Neural cell (in vitro differentiated cells): ENCODE measurements at regions not wholly inside any gene's neighbourhood (a gene's known extent, or its start where the extent isn't known, plus 50 kb on each side); places are given as distances from the start of the nearest gene placed in this dataset.

Experiments
- H2AFZ ChIP-seq: fragments of 200-600, 300-800 bp; sonication (generic), shearing (Covaris generic); 2 replicates; pipeline ENCODE4 v1.6.0; 2014; ENCODE audit warnings: low read depth, mild to moderate bottlenecking, antibody characterized with exemption, low read length, moderate library complexity
- H3F3A ChIP-seq: fragments of 200-600 bp; shearing (Covaris generic); 2 replicates; pipeline ENCODE4 v1.6.1; 2016; ENCODE audit warnings: mild to moderate bottlenecking, moderate library complexity, mixed read lengths, antibody characterized with exemption, low read length; ENCODE audit not compliant: insufficient read depth, poor library complexity, severe bottlenecking
- H3K27ac ChIP-seq: fragments of 200-600, 300-800 bp; sonication (generic), shearing (Covaris generic); 2 replicates; pipeline ENCODE4 v1.5.1; 2014; ENCODE audit warnings: mild to moderate bottlenecking, low read length, moderate library complexity
- H3K27me3 ChIP-seq: fragments of 300-800, 200-600 bp; sonication (generic), shearing (Covaris generic); 2 replicates; pipeline ENCODE4 v1.6.0; 2014; ENCODE audit warnings: mild to moderate bottlenecking, low read depth, low read length, moderate library complexity; ENCODE audit not compliant: insufficient read depth
- H3K36me3 ChIP-seq: fragments of 300-800, 200-600 bp; sonication (generic), shearing (Covaris generic); 2 replicates; pipeline ENCODE4 v1.5.1; 2014; ENCODE audit warnings: mild to moderate bottlenecking, antibody characterized with exemption, low read length, moderate library complexity; ENCODE audit not compliant: insufficient read depth
- H3K4me2 ChIP-seq: fragments of 300-800, 200-600 bp; sonication (generic), shearing (Covaris generic); 2 replicates; pipeline ENCODE4 v1.6.0; 2014; ENCODE audit warnings: mild to moderate bottlenecking, low read length
- H3K4me3 ChIP-seq: fragments of 300-800, 200-600 bp; sonication (generic), shearing (Covaris generic); 2 replicates; pipeline ENCODE4 v1.5.1; 2014; ENCODE audit warnings: mild to moderate bottlenecking, low read length, moderate library complexity
- H3K79me2 ChIP-seq: fragments of 200-600 bp; shearing (Covaris generic); replicated peaks from 2 replicates; pipeline ENCODE4 v1.6.0; 2014; ENCODE audit warnings: mild to moderate bottlenecking, low read length, moderate library complexity; ENCODE audit not compliant: insufficient read depth
- H3K9ac ChIP-seq: fragments of 300-800, 200-600 bp; sonication (generic), shearing (Covaris generic); 2 replicates; pipeline ENCODE4 v1.6.1; 2016; ENCODE audit warnings: mild to moderate bottlenecking, low read length, mixed read lengths
- H3K9me2 ChIP-seq: fragments of 200-600 bp; shearing (Covaris generic); 2 replicates; pipeline ENCODE4 v1.6.1; 2016; ENCODE audit warnings: mild to moderate bottlenecking, low read length, mixed read lengths; ENCODE audit not compliant: insufficient read depth
- H3K9me3 ChIP-seq: fragments of 200-600, 300-800 bp; sonication (generic), shearing (Covaris generic); 2 replicates; pipeline ENCODE4 v1.6.1; 2016; ENCODE audit warnings: mild to moderate bottlenecking, mixed run types, low read length, moderate library complexity, mixed read lengths
- H4K20me1 ChIP-seq: fragments of 200-600 bp; shearing (Covaris generic); 2 replicates; pipeline ENCODE4 v1.6.1; 2016; ENCODE audit warnings: mild to moderate bottlenecking, mixed run types; ENCODE audit not compliant: insufficient read depth
- EP300 ChIP-seq: fragments of 450-650 bp; conservative IDR thresholded peaks from 2 replicates; pipeline ENCODE4 v1.6.1; 2014; ENCODE audit warnings: antibody characterized with exemption, mild to moderate bottlenecking, moderate library complexity; ENCODE audit not compliant: poor library complexity, severe bottlenecking
- EZH2 ChIP-seq: fragments of 200-600, 300-800 bp; shearing (Covaris generic), sonication (generic); IDR thresholded peaks from 2 replicates; pipeline ENCODE4 v1.6.1; 2014; ENCODE audit warnings: antibody characterized with exemption, low read length, borderline replicate concordance, mild to moderate bottlenecking; ENCODE audit not compliant: insufficient read depth, poor library complexity, severe bottlenecking
- MXI1 ChIP-seq: fragments of 450-650 bp; conservative IDR thresholded peaks from 2 replicates; pipeline ENCODE4 v1.6.1; 2014; ENCODE audit warnings: antibody characterized with exemption, mild to moderate bottlenecking; ENCODE audit not compliant: poor library complexity, severe bottlenecking
- POLR2AphosphoS5 ChIP-seq: IDR thresholded peaks from 2 replicates; pipeline ENCODE4 v1.6.1; 2012
- RAD21 ChIP-seq: fragments of 450-650 bp; conservative IDR thresholded peaks from 2 replicates; pipeline ENCODE4 v1.6.1; 2014; ENCODE audit warnings: antibody characterized with exemption, mild to moderate bottlenecking, moderate library complexity
- REST ChIP-seq: IDR thresholded peaks from 2 replicates; pipeline ENCODE4 v1.6.1; 2012; ENCODE audit warnings: borderline replicate concordance
- SMC3 ChIP-seq: fragments of 450-650 bp; conservative IDR thresholded peaks from 2 replicates; pipeline ENCODE4 v1.6.1; 2014; ENCODE audit warnings: antibody characterized with exemption, mild to moderate bottlenecking, moderate library complexity; ENCODE audit not compliant: poor library complexity
- TAF1 ChIP-seq: IDR thresholded peaks from 2 replicates; pipeline ENCODE4 v1.6.1; 2012; ENCODE audit warnings: low read depth
- TF ChIP-seq, protein P1 (sequence below): fragments of 450-650 bp; IDR thresholded peaks from 2 replicates; pipeline ENCODE4 v1.5.1; 2014; ENCODE audit warnings: antibody characterized with exemption, mild to moderate bottlenecking, moderate library complexity; ENCODE audit not compliant: poor library complexity, severe bottlenecking

GRCh38 chr11:112369916-112370315 is 109.3 kb upstream of the PLET1 start:
- Histone ChIP-seq H3K4me2 (no peak overlapping the region), H3F3A (no peaks in the 10 kb centered on the region), H3K4me3 (no peak overlapping the region), H3K9ac (no peak overlapping the region), H3K27me3 (no peaks in the 10 kb centered on the region), H3K9me2 (no peaks in the 10 kb centered on the region), H3K9me3 (no peaks in the 10 kb centered on the region), H4K20me1 (no peaks in the 10 kb centered on the region), H3K79me2 (no peaks in the 10 kb centered on the region), H3K36me3 (no peaks in the 10 kb centered on the region), H2AFZ (no peak overlapping the region), H3K27ac (no peak overlapping the region)
- TF ChIP-seq MXI1 (no peak), SMC3 (no peak), RAD21 (no peak), EP300 (no peak), REST (no peak), TAF1 (no peak), POLR2AphosphoS5 (no peak), EZH2 (no peak)
- TF ChIP-seq, protein P1, sequence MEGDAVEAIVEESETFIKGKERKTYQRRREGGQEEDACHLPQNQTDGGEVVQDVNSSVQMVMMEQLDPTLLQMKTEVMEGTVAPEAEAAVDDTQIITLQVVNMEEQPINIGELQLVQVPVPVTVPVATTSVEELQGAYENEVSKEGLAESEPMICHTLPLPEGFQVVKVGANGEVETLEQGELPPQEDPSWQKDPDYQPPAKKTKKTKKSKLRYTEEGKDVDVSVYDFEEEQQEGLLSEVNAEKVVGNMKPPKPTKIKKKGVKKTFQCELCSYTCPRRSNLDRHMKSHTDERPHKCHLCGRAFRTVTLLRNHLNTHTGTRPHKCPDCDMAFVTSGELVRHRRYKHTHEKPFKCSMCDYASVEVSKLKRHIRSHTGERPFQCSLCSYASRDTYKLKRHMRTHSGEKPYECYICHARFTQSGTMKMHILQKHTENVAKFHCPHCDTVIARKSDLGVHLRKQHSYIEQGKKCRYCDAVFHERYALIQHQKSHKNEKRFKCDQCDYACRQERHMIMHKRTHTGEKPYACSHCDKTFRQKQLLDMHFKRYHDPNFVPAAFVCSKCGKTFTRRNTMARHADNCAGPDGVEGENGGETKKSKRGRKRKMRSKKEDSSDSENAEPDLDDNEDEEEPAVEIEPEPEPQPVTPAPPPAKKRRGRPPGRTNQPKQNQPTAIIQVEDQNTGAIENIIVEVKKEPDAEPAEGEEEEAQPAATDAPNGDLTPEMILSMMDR: no peak

- Histone ChIP-seq H3K4me3 (no peak overlapping the region), H3K36me3 (no peaks in the 10 kb centered on the region), H3K9me2 (no peaks in the 10 kb centered on the region), H3K79me2 (no peaks in the 10 kb centered on the region), H3K27ac (no peak overlapping the region), H3K9ac (no peak overlapping the region), H2AFZ (no peak overlapping the region), H3F3A (no peaks in the 10 kb centered on the region), H4K20me1 (no peaks in the 10 kb centered on the region), H3K4me2 (no peak overlapping the region), H3K27me3 (no peaks in the 10 kb centered on the region), H3K9me3 (no peaks in the 10 kb centered on the region)
- TF ChIP-seq, protein P1: no peak
- TF ChIP-seq SMC3 (no peak), TAF1 (no peak), REST (no peak), POLR2AphosphoS5 (no peak), EP300 (no peak), RAD21 (no peak)
These were observed 114.0 kb upstream of the PLET1 start for GRCh38 chr11:112374486-112375140.
